ENCODE measurements at regions not wholly inside any gene's neighbourhood (a gene's known extent, or its start where the extent isn't known, plus 50 kb on each side); places are given as distances from the start of the nearest gene placed in this dataset.

GRCh38 chr11:130749216-130749615 is 167.1 kb downstream of the SNX19 start:
- TF ChIP-seq CTCF (IDR thresholded peaks at IDR 0.05; ENCODE audit: insufficient read depth, low read length), result no peak
- TF ChIP-seq SPI1 (IDR thresholded peaks at IDR 0.05; ENCODE audit: borderline replicate concordance, low read depth), result no peak
- TF ChIP-seq POLR2AphosphoS5 (IDR thresholded peaks at IDR 0.05; ENCODE audit: low read depth), result no peak
- TF ChIP-seq GABPA (IDR thresholded peaks at IDR 0.05; ENCODE audit: low read depth), result no peak
- no peak for TF ChIP-seq REST (IDR thresholded peaks at IDR 0.05; ENCODE audit: insufficient replicate concordance, low read depth)
- no peak overlapping the region for H3K27ac ChIP-seq (replicated peaks)
- no peak for DNase-seq (ENCODE audit: low read depth in 1 of 2, low spot score in 1 of 2)
- H3K27me3 ChIP-seq (ENCODE audit: insufficient read depth, poor library complexity, severe bottlenecking), result no peaks in the 10 kb centered on the region
- no peak overlapping the region for H3K4me3 ChIP-seq (replicated peaks; ENCODE audit: insufficient read depth, low read length)

GRCh38 chr11:130760515-130761125 is 155.7 kb downstream of the SNX19 start:
- TF ChIP-seq GABPA (IDR thresholded peaks at IDR 0.05; ENCODE audit: low read depth) (no peak), SPI1 (IDR thresholded peaks at IDR 0.05; ENCODE audit: borderline replicate concordance, low read depth) (no peak)
- no peak overlapping the region for H3K4me3 ChIP-seq (replicated peaks; ENCODE audit: insufficient read depth, low read length)
- peaks cover 2% of the 10 kb centered on the region for H3K27me3 ChIP-seq (ENCODE audit: insufficient read depth, poor library complexity, severe bottlenecking)
- no peak overlapping the region for H3K27ac ChIP-seq (replicated peaks)
- DNase-seq (ENCODE audit: low read depth in 1 of 2, low spot score in 1 of 2), result no peak

- Histone ChIP-seq H3K27ac (replicated peaks) (no peak overlapping the region), H3K4me3 (replicated peaks; ENCODE audit: insufficient read depth, low read length) (no peak overlapping the region), H3K27me3 (ENCODE audit: insufficient read depth, poor library complexity, severe bottlenecking) (peaks cover 2% of the 10 kb centered on the region)
- TF ChIP-seq GABPA (IDR thresholded peaks at IDR 0.05; ENCODE audit: low read depth) (no peak), SPI1 (IDR thresholded peaks at IDR 0.05; ENCODE audit: borderline replicate concordance, low read depth) (no peak), POLR2AphosphoS5 (IDR thresholded peaks at IDR 0.05; ENCODE audit: low read depth) (no peak), CTCF (IDR thresholded peaks at IDR 0.05; ENCODE audit: insufficient read depth, low read length) (no peak), REST (IDR thresholded peaks at IDR 0.05; ENCODE audit: insufficient replicate concordance, low read depth) (no peak)
- DNase-seq (ENCODE audit: low read depth in 1 of 2, low spot score in 1 of 2), result no peak
Observed at GRCh38 chr11:130761560-130762220, 154.6 kb downstream of the SNX19 start.

GRCh38 chr11:130762638-130763037 is 153.6 kb downstream of the SNX19 start:
- no peak overlapping the region for H3K27ac ChIP-seq (replicated peaks)
- TF ChIP-seq REST (IDR thresholded peaks at IDR 0.05; ENCODE audit: insufficient replicate concordance, low read depth), result no peak
- no peak for TF ChIP-seq POLR2AphosphoS5 (IDR thresholded peaks at IDR 0.05; ENCODE audit: low read depth)
- TF ChIP-seq CTCF (IDR thresholded peaks at IDR 0.05; ENCODE audit: insufficient read depth, low read length), result no peak
- TF ChIP-seq GABPA (IDR thresholded peaks at IDR 0.05; ENCODE audit: low read depth), result no peak
- no peak for TF ChIP-seq SPI1 (IDR thresholded peaks at IDR 0.05; ENCODE audit: borderline replicate concordance, low read depth)
- no peak for DNase-seq (ENCODE audit: low read depth in 1 of 2, low spot score in 1 of 2)
- peaks cover 2% of the 10 kb centered on the region for H3K27me3 ChIP-seq (ENCODE audit: insufficient read depth, poor library complexity, severe bottlenecking)
- H3K4me3 ChIP-seq (replicated peaks; ENCODE audit: insufficient read depth, low read length), result no peak overlapping the region
